Head of caudate nucleus (tissue), 42 donors: ENCODE measurements at regions not wholly inside any gene's neighbourhood (a gene's known extent, or its start where the extent isn't known, plus 50 kb on each side); places are given as distances from the start of the nearest gene placed in this dataset.
A peak's percentile ranks its signal among the peaks of the same experiment; 100 is the strongest.

Experiments
- DNase-seq, 42 donors: peaks; one replicate each; pipeline versions ENCODE4 v3.0.0 to v3.0.0-alpha.2; 2020 to 2021; ENCODE audit warnings: mixed read lengths in 7 of 42
- intact Hi-C: fragments of 100-400 bp; cut with DNase I; formaldehyde crosslinking; loops from one replicate; pipeline ENCODE4 v1.15.0; 2022

DNA sequence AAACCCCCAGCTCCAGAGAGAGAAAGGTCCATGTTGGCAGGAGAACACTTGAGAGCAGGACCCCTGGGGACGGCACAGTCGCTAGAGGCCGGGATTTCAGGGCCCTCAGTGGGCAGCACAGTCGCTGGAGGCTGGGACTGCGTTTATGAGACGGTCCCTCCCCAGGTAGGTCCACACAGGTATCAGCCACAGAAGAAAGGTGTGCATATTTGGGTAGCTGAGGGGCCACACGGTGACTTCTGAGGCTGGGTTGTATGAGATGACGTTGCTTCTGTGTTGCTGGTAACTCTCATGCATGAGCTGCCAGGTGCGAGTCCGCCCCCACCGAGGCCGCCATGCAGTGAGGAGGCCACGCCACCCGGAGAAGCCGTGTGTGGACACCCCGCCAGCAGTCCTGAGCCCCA lies 56.9 kb upstream of the PPP2R2D start:
- intact Hi-C loops: no loop called here
- DNase-seq: peak in 10 of 42 donors; percentile 3 to 39 (median 8)

DNA sequence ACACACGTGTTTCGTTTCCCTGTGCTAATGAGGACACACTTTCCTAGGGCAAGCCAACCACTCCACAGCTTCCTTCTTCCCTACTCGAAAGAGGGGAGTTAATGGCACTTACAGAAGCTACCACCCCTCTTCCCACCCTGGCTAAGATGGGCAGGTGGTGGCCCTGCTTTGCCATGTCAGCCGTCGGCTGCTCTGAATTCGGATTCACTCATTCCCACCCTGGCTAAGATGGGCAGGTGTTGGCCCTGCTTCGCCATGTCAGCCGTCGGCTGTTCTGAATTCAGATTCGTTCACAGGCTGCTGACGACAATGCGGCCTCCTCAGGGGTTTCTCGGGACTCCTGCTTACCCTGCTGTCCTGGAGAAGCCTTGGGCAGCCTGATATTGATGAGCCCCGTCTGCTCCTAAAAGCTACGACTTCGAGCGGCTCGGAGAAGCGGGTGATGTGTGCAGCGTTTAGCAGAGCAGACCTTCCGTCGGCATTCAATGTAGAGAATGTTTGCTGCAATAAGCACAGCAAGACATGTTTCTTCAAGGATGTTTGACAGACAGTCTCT lies 56.2 kb upstream of the PPP2R2D start:
- intact Hi-C loops: no loop called here
- DNase-seq: peak in 11 of 42 donors; percentile 2 to 31 (median 10)

DNA sequence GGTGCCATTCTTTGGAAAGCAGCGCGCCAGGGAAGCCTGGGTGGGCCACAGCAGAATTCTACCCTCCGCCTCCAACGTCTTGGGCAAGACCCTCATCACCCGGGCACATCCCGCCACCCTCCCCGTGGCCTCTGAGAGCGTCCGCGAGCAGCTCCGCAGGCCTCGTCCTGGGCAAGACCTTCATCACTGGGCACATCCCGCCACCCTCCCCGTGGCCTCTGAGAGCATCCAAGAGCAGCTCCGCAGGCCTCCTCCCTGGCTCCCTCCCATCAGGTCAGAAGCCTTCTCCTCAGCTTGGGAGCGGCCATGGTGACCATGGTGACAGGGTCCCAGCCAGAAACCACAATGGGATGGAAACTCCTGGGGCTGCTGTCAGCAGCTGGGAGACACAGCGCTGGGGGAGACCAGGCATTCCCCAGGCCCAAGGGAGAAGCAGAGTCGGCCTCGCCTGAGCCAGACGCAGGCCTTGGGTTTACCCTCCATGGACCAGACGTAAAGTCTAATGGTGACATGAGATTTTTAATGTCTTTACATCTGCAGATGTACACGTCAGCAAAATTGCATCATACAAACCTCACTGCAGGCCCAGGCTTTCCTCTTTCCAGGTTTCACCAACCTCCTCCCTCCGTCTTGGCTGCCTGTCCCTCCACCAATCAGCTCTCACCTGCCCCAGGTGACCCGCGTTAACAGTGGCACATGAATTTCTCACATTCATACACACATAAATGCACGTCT lies 55.1 kb upstream of the PPP2R2D start:
- intact Hi-C loops: no loop called here
- DNase-seq: peak in 9 of 42 donors; percentile 5 to 28 (median 10)

DNA sequence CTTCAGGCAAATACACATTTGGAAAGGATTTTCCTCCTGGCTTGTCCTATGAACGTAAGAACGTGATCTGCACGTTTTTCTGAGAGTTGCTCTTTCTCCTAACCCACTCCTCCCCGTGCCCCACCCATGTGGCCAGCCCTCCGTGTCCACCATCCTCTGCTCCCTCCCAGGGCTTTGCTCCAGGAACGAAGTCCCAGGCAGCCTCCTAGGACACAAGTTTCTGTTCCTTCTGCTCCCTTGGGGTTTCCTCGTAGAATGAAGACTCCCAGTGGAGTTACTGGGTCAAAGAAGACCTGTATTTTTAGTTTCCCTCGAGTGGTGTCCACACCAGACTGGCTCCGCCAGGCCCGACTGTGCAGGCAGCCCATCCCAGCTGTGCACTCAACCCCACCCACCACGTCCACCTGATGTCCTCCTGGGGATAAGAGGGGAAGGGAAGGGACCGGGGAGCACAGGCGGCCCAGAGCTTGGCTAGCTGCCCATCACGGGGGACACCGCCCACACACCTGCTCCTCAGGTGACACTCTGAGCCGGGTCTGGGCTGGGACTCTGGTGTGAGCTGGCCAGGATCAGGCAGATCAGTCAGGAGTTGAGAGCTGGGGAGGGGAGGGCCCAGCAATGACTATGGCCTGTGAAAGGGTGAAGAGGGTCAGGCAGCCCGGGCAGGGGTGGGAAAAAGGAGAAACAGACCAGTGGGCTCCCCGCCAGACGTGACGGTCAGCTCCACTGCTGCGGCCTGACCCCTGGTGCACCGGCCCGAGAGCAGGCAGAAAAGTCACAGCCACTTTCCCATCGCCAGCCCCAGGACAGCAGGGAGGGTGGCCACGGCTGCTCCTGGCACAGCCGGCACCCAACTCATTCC lies 54.3 kb upstream of the PPP2R2D start:
- intact Hi-C loops: no loop called here
- peak in 9 of 42 donors; percentile 5 to 37 (median 23) for DNase-seq

DNA sequence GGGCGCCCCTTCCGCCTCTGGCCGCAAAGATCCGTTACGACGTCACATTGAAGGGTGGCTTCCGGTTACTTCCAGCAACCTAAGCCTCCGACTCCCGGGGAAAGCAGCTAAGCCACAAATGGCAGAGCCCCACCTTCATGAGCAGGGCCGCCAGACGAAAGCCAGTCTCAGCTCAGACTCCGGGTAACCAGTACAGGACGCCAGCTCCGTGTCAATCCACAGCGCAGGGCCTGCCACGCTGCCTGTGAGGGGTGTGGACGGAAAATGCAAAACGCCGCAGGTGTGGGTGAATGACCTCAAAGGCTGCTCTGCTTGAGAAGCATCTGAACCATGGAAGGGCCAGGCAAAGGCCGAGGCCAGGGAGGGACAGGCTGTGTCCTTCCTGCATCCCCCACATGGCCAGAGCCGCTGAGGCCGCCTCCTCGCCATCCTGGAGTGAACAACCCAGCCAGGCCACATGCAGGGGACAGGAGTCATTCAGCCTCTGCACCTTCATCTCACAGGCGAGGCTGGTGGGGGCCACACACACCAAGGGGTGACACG lies 53.5 kb upstream of the PPP2R2D start:
- DNase-seq: peak in 10 of 42 donors; percentile 4 to 34 (median 16)
- intact Hi-C loops: no loop called here

DNA sequence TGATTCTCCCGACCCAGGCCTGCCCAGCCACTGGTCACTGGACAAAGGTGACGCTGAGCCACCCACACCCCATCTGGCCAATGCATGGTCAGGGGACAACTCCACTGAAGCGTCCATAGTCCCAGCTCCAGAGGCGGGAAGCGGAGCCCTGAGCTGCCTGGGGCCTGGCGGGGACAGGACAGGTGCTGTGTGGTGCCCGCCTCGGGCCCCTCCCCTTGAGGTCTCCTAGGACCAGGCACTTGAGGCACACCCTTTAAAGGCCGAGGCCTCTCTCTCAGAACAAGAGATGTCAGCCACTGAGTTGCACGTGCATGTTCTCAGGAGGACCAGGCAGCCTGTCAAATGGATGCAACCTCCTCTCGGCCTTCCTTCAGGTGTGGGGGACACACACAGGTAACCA lies 52.5 kb upstream of the PPP2R2D start:
- DNase-seq: peak in 10 of 42 donors; percentile 4 to 41 (median 12)
- intact Hi-C loops: no loop called here

DNA sequence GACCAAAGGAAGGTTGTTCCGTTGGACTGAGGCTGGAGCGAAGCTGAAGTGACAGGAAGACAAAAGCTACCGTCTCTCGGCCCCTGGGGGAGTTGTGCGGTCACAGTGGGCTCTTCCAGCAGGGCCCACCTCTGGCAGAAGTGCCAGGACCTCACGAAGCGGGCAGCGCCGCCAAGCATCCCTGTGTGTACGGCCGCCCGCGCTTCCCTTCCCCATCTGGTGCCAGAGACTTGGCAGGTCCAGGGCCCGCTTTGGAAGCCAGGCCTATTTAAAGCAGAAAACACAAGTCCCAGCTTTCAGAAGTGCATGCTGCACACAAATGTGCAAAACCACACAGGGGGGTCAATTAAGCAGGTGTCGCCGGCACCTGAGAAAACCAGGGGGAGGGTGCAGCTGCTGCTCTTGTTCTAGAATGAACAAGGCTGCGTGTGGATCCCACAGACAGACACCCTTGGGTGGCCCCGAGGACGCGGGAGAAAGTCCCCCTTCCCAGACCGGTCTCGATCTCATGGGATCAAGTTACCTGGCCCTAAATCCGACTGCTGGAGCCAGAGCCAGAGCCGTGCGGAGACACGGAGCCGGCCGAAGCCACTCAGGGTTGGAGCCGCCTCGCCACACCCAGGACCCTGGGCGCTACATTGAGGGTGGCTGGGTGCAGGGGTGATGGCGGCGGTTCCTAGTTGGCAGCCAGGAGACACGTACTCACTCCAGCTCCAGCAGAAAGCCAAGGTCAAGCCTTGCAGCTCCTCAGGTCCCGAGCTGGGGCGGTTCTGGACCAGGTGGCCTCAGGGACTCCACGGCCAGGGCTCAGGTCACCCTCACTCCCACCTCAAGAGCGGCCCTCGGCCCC lies 51.8 kb upstream of the PPP2R2D start:
- peak in 10 of 42 donors; percentile 4 to 39 (median 16) for DNase-seq
- intact Hi-C loops: no loop called here

DNA sequence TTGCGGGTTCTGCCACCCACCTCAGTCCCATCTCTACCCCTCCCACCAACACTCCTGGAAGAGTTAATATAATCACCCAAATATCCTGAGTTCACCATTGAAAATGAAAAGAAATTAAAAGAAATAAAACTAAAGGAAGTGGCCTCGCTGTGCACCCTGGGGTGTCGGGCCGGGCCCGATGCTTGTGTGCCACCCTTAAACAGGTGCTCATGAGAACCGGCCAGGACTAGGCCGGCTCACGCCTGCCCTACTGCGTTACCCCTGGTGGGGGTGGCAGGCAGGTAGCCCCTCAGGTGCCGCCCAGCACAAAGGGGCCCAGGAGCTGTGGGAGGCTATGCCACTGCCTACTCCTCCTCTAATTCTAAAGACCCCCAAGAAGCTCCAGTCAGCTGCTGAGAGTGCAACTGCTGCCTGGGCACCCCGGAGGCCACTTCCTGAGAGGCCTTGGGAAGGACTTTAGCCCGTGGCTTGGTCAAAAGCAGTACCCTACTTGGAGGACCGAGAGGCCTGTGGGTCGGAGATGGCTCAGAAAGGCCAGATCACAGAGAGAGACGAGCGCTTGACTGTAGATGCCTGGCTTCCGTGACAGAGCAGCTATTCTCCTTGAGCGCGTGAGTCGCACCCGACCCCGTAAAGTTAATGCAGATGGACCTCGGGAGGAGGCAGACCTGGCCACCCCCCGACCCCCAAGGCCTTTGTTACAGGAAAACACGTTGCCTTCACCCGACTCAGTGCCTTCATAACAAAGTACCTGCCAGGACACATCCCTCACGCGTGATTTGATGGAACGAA lies 51.0 kb upstream of the PPP2R2D start:
- intact Hi-C loops: no loop called here

DNA sequence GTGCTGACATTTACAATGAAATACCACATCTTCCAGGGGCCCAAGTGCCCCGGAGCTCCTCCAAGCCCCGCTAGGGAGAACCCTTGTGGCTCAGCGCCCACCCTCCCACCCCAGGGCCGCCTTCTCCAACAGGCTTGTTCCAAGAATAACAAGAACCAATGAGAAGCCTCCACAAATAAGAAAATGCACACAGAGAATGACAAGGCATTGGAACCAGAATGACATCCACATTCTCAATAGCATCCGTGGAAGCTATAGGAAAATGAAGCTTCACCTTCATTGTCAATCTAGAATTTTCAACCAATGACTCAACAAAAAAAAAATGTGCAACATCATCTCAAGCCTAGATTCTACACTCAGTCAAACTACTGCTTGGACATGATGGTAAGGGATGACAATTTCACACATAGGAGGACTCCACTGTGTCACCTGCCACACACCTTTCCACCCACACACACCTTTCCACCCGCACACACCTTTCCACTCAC lies 50.4 kb upstream of the PPP2R2D start:
- intact Hi-C loops: no loop called here
- no peak for DNase-seq

More for the DNA sequence above, 51.0 kb upstream of the PPP2R2D start:
- peak in 9 of 42 donors; percentile 4 to 39 (median 9) for DNase-seq
